ENCODE measurements at regions not wholly inside any gene's neighbourhood (a gene's known extent, or its start where the extent isn't known, plus 50 kb on each side); places are given as distances from the start of the nearest gene placed in this dataset.
"Not testable (repeated sequence)": the region's sequence is repeated elsewhere in the genome, so short reads cannot be mapped to it uniquely, and the experiment has no call there.

DNA sequence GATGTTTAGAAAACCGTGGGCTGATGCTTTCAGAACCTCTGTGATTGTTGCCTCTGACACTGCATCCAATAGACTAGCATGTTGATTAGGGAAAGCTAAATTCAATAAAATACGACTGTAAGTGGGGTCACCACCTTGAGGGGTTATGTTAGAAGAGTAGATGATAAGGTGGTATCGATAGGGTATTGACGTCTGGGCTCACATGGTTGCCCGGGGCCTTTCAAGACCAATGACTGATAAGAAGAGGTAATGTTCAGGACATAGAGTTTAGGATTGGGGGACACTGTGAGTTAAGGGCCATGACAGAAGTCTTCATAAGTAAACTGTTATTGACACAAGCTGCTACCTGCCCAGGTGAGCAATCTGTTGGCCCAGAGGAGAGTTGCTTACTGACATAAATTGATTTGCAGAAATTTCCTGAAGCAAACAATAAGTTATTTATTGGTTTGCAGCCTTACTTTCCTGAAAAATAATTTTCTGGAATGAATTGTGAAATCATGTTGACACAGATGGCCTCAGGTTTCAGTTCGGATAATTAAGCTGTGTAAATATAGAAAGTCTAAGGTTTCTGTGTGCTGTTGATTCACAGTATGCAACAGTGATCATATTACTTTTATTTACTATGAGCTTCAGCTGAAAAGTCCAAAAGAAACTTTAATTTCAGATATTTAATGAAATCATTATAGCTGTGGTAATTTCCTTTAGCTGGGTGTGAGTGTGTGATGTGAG lies 289.9 kb upstream of the PRSS16 start:
- not testable (repeated sequence) for DNase-seq

GRCh38 chr6:26961236-26961635 lies 286.3 kb upstream of the PRSS16 start:
- not testable (repeated sequence) for DNase-seq

DNA sequence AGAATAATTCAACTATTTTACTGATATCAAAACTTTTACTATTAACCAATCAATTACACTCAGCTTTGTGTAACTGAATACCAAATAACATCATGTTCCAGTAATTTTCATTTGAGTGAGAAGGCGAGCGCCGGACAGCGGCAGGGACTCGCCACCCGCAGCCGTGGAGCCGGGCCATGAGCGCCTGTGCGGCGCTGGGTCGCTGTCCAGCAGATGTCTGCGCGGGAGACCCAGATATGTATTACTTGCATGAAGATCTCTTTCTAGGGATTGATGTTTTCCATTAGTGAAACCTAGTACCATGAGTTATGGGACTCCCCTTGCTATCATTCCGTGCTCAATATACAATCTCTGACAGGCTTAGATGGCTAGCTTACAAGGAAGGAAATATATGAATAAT lies 245.1 kb upstream of the PRSS16 start:
- DNase-seq = no peak

GRCh38 chr6:27007020-27007419 lies 240.5 kb upstream of the PRSS16 start:
- no peak for DNase-seq

- DNase-seq = not testable (repeated sequence)
Observed at GRCh38 chr6:27008613-27009012, 238.9 kb upstream of the PRSS16 start.

GRCh38 chr6:27014053-27014452 lies 233.4 kb upstream of the PRSS16 start:
- DNase-seq = not testable (repeated sequence)

GRCh38 chr6:27016689-27017088 lies 230.8 kb upstream of the PRSS16 start:
- no peak for DNase-seq

DNA sequence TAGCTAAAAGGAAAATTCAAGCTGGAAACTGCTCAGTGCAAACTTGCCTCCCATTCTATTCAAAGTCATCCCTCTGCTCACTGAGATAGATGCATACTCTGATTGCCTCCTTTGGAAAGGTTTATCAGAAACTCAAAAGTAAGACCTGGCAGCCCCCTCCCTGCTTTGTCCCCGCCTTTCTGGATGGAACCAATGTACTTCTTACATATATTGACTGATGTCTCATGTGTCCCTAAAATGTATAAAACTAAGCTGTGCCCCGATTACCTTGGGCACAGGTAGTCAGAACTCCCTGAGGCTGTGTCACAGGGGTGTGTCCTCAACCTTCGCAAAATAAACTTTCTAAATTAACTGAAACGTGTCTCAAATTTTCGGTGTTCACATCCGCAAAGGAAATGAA lies 229.1 kb upstream of the PRSS16 start:
- not testable (repeated sequence) for DNase-seq

- DNase-seq = peak; percentile 84
Observed at GRCh38 chr6:27019651-27020552, 227.6 kb upstream of the PRSS16 start.

DNA sequence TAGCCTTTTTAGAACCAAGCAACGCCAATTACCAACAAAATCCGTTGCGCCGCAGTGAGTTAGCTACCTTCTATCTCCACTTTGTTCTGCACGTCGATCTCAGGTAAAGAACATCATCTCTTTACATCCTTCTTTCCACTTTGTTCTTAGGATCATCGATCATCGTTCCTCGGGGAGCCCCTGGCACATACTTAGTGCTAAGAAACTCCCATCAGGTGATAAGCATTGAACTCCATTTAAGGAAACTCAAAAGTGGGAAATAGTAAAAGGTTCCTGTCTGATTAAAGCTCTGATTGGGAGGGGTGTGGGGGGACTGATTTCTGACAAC lies 227.0 kb upstream of the PRSS16 start:
- DNase-seq = no peak

GRCh38 chr6:27023664-27024063 lies 223.8 kb upstream of the PRSS16 start:
- no peak for DNase-seq

- no peak for DNase-seq
Observed at GRCh38 chr6:27025351-27025750, 222.2 kb upstream of the PRSS16 start.

- no peak for DNase-seq
Observed at GRCh38 chr6:27026361-27026760, 221.1 kb upstream of the PRSS16 start.

DNA sequence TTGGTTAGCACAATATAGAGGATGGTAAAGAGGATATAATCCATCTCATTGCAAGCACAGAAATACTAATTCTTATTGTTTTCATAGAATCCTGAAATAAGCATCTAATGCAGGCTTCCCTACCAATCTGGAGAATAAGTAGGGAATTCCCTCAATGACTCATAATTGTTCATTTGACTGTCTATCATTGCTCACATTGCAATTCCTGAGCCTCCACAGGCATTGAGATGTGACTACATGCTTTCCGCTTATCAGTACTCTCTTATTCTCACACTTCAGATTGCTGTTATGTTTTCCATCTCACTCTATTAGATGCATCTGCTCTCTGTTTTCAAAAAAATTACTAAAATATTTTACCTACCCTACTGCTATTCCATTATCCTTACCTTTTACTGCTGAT lies 216.2 kb upstream of the PRSS16 start:
- DNase-seq = no peak

GRCh38 chr6:27038498-27038897 lies 209.0 kb upstream of the PRSS16 start:
- no peak for DNase-seq

DNA sequence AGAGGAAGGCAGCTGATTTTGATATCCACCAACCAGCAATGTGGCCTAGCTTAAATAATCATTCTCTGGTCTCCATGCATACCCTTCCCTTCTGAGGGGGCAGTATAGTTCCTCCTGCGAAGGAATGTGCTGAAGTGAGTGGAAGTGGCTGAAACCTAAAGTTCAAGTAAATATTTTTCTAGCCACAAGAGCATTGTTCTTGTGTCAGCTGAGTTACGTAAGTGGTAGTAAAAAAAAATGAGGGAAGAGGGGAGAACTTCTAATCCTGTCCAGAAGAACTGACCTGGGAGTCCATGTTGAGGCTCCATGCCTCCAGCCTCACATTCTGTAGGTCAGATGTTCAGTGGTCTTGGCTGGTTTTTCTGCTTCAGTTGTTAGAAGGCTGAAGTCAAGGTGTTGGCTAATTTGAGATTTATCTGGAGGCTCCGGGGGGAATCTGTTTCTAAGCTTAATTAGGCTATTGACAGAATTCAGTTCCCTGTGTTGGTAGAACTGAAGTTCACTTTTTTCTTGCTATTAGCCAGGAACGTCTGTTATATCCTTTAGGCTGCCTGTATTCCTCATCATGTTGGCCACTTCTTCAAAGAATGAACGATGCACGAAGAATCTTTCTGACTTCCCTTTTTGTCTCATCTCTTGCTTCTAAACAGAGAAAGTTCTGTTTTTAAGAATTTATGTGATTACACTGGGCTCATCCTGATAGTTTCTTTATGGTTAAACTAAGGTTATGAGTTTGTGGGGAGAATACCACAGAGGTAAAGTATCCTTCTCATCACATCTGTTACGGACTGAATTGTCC lies 207.1 kb upstream of the PRSS16 start:
- no peak for DNase-seq

GRCh38 chr6:27043244-27043643 lies 204.3 kb upstream of the PRSS16 start:
- DNase-seq = no peak

- not testable (repeated sequence) for DNase-seq
Observed at GRCh38 chr6:27045131-27045530, 202.4 kb upstream of the PRSS16 start.

GRCh38 chr6:27047725-27048124 lies 199.8 kb upstream of the PRSS16 start:
- DNase-seq = not testable (repeated sequence)

DNA sequence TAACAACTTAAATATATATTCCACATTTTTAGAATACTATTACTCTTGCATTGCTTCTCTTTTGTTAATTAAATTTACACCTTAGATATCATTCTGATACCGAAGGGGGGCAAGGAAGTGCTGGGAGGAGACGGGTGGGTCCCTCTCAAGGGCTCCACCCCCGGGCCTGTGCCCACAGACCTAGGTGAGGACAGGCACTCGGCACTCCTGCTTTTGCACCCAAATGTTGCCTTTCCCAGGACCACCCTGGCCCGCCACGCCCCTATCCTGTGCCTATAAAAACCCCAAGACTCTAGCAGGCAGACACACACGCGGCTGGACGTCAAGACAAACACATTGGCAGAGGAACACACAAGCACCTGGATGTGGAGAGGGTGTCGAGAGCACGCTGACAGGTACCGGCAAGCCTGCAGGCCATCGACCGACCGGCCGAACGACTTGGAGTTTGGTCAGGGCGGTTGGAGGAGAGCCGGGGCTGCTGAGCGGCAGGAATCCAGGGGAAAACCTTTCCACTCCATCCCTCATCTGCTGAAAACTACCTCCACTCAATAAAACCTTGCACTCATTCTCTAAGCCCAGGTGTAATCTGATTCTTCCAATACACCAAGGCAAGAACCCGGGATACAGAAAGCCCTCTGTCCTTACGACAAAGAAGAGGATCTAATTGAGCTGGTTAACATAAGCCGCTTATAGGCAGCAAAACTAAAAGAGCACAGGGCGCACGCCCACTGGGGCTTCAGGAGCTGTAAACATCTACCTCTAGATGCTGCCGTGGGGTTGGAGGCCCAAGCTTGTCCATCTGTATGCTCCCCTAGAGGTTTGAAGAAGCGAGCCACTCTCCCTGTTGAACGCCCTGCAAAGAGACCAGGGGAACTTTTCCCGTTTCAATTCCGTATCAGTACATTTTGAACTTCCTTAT lies 197.4 kb upstream of the PRSS16 start:
- no peak for DNase-seq

DNA sequence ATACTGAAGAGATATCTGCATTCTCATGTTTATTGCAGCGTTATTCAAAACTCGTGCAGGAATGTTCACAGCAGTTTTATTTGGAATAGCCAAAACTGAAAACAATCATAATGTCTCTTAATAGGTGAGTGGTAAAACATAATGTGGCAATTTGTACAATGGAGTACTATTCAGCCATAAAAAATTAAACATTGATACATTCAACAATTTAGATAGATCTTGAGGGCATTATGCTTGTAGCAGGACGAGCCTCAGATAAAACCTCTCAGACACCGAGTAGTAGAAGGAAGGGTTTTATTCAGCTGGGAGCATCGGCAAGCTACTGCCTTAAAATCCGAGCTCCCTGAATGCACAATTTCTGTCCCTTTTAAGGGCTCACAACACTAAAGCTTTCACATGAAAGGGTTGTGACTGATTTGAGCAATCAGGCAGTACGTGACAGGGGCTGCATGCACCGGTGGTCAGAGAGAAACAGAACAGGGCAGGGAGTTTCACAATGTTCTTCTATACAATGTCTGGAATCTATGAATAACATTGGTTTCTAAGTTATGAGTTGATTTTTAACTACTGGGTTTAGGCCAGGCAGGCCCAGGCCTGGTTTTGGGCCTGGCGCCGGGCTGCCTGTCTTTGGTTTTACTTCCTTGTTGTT lies 195.3 kb upstream of the PRSS16 start:
- DNase-seq = not testable (repeated sequence)

DNA sequence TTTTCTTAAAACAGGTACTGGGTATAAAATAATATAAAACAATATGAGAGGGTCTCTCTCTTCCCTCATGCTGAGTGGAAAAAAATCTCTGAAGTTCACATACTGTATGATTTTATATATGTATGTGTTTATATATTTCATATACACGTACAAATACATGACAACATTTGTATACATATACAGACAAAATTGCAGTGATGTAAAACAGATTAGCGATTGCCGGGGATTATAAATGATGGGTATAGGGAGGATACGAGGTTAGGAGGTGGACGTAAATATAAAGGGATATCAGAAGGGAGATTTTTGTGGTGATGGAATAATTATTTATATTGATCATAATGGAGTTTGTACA lies 194.8 kb upstream of the PRSS16 start:
- no peak for DNase-seq

Data from fibroblast of skin of back (primary cell).